NT2/D1 (cell line): ENCODE measurements at regions not wholly inside any gene's neighbourhood (a gene's known extent, or its start where the extent isn't known, plus 50 kb on each side); places are given as distances from the start of the nearest gene placed in this dataset.

Experiments
- SUZ12 ChIP-seq: IDR thresholded peaks from 2 replicates; pipeline ENCODE4 v1.6.1; 2011; ENCODE audit not compliant: insufficient read length, insufficient read depth; ENCODE audit errors: extremely low read depth
- YY1 ChIP-seq: IDR thresholded peaks from 2 replicates; pipeline ENCODE4 v1.6.1; 2011; ENCODE audit not compliant: insufficient read length, insufficient read depth
- ZNF274 ChIP-seq: IDR thresholded peaks from 2 replicates; pipeline ENCODE4 v1.6.1; 2011; ENCODE audit warnings: mild to moderate bottlenecking, low read depth, low read length

DNA sequence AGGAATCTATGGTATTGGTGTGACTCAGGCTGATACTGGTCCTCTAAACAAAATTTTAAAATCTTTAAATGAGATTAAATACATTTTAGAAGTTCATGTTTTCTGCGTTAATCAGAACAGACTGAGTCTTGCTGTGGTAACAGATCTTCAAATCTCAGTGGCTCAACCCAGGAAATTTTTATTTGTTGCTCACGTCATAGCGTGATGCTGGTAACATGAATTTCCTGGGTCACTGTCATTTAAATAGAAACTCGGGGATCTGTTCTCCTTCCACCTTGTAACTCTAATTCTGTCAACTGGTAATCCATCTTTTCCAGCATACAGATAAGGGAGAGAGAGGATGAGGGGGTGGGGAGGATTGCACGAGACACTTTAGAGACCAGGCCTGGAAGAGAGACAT is 90.0 kb downstream of the CDC42EP3 start:
- TF ChIP-seq ZNF274: no peak
- no peak for TF ChIP-seq YY1
- no peak for TF ChIP-seq SUZ12
